ENCODE measurements at regions not wholly inside any gene's neighbourhood (a gene's known extent, or its start where the extent isn't known, plus 50 kb on each side); places are given as distances from the start of the nearest gene placed in this dataset.
"Not testable (repeated sequence)": the region's sequence is repeated elsewhere in the genome, so short reads cannot be mapped to it uniquely, and the experiment has no call there.

DNA sequence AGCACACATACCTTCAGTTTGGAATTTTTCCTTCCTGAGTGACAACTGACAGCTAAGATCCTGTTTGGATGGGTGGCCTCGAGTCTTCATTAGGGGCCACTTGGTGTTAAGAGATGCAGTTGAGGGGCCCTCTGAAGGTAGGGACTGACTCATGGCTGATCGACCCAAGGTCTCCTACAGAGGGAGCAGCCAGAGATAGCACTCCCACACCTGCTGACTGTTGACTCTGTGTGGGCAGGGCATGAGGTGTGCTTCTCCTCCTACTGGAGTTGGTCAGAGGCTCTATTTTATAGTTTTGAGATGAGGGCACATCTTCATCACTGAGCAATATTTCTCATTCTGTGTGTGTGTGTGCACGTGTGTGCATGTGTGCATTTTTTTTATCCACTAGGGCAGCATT lies 378.8 kb upstream of the PODXL start:
- no peak for DNase-seq (ENCODE audit: low read depth)

DNA sequence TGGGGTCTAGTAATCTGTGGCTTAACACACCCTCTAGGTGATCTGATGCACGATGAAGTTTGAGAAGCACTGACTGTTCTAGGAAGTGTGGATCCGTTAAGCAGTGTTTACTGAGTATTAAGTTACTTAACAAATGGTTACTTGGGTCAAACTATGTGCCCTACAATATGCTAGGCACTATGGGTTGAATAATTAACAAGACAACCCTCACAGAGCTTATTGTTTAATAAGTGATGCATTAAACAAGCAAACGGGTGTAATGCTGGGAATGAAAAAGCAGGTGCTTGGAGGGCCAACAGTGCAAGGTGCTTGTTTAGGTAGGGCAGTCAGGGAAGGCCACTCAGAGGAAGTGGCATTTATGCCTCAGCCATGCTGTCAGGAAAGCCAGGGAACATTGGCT lies 378.0 kb upstream of the PODXL start:
- no peak for DNase-seq (ENCODE audit: low read depth)

DNA sequence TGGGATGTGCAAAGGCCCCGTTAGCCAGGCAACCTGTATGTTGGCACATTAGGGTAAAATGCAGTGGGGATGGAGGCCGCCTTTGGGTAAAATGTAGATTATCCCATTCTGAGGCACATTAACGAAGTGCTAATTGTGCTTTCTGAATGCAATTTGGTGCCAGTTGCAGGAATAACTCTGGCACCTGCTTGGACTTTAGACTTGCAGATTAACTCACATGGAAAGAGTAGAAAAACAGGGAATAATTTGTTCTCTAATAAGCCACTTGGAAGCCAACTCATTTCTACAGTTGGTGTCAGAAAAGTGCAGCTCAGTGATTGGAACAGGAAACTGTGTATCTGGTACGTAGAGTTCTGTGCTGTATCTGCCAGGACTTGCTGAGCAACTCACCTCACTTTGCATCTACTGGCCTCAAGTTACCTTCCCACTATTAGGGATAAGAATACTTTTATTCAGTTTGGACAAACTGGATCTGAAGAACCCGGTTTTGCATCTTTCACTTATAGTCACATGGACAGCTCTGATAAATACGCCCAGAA lies 377.4 kb upstream of the PODXL start:
- no peak for DNase-seq (ENCODE audit: low read depth)

DNA sequence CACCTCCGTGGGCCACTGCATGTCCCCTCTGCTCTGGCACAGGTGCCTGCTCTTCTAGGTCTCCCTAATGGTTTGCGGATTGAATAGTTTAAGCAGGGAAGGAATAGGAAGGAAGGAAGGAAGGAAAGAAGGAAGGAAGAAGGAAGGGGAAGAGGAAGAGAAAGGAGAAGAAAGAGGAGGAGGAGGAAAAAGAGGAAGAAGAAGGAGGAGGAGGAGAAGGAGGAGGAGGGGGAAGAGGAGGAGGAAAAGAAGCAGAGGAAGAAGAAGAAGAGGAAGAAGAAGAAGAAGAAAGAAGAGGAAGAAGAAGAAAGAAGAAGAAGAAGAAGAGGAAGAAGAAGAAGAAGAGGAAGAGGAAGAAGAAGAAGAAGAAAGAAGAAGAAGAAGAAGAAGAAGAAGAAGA lies 376.8 kb upstream of the PODXL start:
- not testable (repeated sequence) for DNase-seq (ENCODE audit: low read depth)

DNA sequence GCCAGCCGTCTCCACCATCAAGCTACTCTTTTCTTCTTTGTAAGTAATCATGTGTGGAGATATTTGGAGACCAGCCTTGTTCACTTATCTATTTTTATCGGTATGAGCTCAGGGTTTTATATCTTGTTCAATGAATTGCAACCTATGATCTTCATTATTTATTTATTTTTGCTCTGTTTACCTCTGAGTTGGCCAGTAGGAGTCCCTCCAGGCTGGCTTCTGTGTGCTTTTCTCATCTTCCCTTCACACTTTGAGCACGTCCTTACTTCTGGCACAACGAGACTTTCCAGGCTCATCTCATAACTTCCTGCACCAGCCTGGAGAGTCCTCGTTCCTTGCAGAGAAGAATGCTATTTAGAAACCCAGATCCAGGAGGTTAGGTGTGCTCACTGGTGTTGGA lies 375.8 kb upstream of the PODXL start:
- DNase-seq (ENCODE audit: low read depth), result no peak

DNA sequence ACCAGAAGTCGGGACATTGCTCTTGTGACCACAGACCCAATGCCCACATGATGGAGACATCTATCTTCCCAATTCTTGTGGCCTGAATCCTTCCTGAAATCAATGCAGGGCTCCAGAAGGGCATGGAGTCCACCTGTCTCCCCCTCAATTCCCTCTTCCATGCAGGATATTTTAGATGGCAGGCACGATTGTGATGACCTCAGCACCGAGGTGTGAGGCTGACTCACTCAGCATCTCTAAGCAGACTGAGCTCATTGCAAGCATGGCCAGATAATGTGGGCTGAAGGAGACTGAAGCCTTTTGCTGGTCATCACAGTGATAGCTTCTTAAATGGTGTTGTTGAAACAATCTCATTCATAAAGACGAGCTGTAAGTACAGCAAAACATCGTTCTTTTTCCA lies 374.9 kb upstream of the PODXL start:
- DNase-seq (ENCODE audit: low read depth), result no peak

DNA sequence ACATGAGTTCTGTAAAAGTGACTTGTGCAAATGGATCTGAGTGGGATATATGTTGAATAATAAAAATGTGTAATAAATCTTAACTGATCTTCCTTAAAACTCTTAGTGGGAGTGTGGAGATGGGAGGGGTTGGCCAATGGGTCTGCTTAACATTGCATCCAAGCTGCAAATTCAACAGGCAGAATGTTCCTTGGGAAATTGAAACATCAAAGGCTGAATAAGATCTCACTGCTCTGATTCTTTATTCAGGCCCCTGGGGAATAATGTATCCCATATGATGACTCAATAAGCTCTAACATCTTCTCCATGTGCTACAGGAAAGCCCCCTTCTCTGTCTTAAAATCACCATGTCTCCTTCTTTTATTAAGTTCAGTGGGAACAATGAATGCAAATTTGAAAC lies 373.2 kb upstream of the PODXL start:
- DNase-seq (ENCODE audit: low read depth), result no peak

DNA sequence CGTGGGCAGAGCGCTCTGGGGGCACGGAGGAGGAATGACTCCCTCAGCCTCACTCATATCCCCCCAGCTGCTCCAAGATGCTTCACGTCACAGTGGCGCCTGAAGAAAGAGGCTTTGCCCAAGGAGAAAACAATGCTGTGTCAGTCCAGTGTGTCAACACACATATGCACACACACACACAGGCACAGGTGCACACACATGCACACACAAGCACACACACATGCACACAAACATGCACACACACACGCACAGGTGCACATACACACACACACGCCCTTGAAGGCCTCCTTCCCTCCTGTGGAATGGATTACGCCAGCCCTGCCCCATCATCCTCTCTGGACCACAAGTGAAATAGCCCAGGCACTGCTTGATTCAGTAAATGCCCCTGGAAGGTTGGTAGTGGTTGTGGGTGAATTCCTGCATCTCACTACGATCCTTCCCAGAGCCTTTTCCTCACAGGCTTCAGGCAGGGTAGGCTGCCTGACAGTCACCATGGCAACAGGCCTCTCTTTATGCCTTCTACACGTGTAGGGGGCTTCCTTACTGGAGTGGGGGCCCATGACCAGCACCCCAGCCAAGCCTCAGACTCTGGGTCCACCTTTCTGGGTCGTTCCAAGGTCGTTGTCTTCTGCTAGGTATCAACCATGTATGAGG lies 371.5 kb upstream of the PODXL start:
- no peak for DNase-seq (ENCODE audit: low read depth)

DNA sequence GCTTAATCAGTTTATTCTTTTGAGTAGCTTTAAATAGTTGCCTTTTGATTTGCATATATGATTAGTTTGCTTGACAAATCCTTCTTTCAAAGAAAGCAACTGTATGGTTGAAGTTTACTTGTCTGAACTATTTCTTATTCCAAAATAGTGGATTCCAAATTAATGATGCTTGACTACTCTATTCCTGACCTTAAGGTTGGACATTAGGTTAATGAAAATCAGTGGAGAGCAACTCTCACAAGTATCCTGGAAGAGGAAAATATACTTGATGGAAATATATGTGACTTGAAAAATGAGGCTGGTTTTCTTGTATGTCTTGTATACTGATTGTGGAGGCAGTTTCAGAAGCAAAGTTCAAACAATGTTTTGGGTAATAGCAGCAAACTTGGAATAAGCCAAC lies 369.2 kb upstream of the PODXL start:
- DNase-seq (ENCODE audit: low read depth), result no peak

DNA sequence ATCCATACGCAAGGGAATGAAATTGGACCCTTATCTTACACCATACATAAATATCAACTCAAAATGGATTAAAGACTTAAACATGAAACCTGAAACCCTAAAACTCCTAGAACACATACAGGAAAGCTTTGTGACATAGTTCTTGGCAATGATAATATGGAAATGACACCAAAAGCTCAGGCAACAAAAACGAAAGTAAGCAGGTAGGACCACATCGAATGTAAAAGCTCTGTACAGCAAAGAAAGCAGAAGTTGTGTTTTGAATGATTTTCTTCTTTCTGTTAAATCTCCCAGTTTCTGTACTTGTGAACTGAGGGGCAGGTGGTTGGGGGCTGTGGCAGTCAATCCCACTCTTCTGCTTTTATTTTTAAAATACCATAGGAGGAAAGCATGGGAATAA lies 368.4 kb upstream of the PODXL start:
- DNase-seq (ENCODE audit: low read depth), result no peak

DNA sequence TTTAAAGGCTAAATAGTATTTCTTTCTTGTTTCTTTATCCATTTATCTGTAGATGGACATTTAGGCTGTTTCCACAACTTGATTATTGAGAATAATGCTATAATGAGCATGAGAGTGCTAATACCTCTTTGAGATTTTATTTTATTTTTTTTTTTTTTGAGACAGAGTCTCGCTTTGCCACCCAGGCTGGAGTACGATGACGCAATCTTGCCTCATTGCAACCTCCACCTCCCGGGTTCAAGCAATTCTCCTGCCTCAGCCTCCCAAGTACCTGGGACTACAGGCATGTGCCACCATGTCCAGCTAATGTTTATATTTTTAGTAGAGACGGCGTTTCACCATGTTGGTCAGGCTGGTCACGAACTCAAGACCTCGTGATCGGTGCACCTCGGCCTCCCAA lies 366.5 kb upstream of the PODXL start:
- not testable (repeated sequence) for DNase-seq (ENCODE audit: low read depth)

DNA sequence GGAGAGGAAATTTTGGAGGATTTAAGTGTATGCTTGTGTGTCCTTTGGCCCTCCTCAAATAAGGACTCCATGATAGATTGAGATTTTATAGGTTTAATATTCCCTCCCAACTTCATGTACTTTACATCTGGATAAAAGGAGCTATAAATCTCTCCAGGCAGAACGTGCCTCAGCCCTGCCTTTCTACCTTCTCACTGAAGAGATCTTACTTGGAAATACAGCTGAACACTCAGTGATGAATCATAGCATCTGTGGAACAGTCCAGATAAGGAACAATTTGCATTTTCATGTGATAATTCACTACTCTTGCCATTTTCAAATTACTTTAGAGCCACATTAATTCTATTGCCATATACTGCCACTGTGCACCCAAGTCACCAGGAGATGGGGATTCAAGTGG lies 364.6 kb upstream of the PODXL start:
- no peak for DNase-seq (ENCODE audit: low read depth)

DNA sequence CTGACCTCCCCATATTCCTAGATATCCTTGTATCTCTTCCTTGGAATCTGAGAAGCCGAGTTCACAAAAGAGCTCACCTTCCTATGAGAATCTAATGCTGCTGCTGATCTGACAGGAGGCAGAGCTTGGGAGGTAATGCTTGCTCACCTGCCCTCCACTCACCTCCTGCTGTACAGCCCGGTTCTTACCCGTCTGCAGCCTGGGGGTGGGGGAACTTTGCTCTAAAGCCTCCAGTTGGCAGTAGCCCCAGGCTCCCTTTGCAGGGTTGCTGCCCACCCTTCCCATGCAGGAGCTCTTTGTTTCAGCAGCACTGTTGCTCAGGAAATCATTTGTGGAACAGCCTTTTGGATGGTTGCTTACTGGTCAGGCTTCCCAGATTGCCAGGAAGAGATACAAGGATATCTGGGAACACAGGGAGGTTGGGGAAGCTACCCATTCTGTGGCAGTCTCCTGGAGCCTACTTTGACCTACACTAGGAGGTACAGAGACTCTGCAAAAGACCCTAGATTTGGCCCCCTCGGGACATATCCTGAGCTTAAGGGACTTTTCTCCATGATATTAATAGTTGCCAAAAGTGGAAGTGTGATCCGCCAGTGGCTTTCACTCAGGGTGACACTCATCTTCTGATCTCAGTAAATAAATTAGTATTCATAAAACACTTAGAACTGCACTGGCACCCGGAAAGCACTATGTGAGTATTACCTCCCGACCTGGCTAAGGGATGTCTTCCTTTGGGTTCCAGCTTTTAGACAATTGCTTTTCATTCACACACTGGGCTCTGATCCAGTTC lies 363.7 kb upstream of the PODXL start:
- no peak for DNase-seq (ENCODE audit: low read depth)

DNA sequence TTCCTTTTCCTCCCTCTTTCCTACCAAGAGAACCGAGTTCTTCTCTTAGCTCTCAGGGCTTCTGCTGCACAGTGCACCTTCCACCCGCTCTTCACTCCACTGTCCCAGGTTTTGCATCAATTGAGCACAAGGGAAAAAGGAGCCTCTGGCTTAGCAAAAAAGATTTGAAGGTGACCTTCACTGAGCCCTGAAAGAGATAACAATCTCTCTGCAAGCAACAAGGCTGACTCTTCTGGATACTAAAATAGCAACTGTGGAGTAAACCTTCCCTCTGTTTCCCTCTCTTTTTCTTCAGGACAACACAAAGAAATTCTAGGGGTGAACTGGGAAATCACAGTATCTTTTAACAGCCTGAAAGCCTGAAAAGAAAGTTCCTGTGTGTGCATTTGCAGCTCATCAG lies 354.7 kb upstream of the PODXL start:
- no peak for DNase-seq (ENCODE audit: low read depth)

DNA sequence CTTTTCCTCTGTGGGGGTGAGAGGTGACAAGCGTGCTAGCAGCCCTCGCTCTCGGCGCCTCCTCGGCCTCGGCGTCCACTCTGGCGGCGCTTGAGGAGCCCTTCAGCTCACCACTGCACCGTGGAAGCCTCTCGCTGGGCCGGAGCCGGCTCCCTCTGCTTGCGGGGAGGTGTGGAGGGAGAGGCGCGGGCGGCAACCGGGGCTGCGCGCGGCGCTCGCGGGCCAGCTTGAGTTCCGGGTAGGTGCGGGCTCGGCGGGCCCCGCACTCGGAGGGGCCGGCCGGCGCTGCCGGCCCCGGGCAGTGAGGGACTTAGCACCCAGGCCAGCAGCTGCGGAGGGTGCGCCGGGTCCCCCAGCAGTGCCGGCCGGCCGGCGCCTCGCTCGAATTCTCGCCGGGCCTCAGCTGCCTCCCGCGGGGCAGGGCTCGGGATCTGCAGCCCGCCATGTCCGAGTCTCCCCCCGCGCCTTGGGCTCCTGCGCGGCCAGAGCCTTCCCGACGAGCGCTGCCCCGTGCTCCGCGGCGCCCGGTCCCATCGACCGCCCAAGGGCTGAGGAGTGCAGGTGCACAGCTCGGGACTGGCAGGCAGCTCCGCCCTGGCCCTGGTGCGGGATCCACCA lies 352.8 kb upstream of the PODXL start:
- no peak for DNase-seq (ENCODE audit: low read depth)

DNA sequence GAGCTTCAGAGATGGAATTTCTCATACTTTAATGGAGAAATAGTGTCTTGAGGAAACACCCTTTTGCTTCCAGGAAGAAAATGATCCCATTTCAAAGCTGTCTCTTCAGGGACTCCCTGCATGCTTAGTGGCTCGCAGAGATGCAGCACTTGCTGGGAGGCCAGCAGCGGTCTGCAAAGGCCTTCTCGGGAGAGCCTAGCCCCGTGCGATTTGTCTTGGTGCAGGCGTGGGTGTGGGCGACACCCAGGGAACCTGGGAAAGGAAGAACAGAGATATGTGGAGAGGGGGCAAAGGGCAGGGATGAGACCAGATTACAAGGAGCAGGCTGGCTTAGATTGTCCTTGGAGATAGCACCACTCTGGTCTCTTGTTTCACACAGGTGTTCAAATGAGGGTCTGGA lies 352.3 kb upstream of the PODXL start:
- no peak for DNase-seq (ENCODE audit: low read depth)

DNA sequence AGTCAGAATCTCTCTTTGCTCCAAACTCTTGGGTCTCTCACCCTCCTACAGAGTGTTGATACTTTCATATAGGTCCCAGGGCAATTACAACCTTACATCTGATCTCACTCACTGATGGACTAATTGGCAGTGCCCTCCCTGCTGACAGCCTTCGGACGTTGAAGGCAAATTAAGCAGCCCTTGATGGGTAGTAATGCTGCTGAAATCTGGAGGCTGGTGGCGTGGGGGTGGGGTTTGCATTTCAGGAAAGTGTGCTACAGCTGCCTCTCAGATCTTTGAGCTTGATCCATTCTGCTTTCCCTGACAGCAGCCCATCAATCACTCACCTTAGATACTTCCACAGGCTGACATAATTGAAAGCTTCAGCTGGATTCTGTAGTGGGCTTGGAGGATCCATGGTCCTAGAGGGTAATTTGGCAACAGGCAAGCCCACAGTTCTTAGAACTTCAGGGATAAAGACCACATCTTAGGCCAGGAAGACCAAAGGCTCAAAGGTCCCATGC lies 349.1 kb upstream of the PODXL start:
- DNase-seq (ENCODE audit: low read depth), result no peak

DNA sequence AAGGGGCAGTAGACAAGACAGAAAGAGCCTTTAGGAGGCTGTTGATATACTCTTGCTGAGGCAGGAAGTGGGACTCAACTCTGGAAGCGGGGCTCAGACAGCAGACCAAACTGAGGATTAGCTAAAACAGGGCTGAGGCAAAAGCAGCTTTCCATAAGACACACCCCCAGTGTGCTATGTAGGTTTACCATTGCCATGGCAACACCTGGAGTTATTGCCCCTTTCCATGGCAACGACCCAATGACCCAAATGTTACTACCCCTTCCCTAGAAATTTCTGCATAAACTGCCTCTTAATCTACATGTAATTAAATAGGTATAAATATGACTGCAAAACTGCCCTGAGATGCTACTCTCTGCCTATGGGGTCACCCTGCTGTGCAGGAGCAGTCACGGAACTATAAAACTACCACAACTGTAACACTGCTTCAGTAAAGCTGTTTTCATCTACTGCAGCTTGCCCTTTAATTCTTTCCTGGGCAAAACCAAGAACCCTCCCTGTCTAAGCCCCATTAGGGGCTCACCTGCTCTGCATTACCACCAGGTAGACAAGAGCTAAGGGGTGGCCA lies 348.4 kb upstream of the PODXL start:
- DNase-seq (ENCODE audit: low read depth), result no peak

DNA sequence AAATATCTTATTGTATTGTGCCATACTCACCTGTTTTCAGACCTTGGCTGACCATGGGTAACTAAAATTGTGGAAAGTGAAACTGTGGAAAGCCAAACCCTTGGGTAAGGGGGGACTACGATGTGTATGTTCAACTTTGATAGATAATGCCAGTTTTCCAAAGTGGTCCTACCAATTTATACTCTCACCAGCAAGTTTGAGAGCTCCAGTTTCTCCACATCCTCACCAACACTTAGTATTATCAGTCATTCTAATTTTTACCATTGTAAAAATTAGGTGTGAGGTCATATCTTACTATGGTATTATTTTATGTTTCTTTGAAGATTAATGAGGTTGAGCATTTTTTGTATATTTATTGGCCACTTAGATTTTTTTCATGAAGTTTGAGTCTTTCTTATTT lies 346.9 kb upstream of the PODXL start:
- DNase-seq (ENCODE audit: low read depth), result no peak

DNA sequence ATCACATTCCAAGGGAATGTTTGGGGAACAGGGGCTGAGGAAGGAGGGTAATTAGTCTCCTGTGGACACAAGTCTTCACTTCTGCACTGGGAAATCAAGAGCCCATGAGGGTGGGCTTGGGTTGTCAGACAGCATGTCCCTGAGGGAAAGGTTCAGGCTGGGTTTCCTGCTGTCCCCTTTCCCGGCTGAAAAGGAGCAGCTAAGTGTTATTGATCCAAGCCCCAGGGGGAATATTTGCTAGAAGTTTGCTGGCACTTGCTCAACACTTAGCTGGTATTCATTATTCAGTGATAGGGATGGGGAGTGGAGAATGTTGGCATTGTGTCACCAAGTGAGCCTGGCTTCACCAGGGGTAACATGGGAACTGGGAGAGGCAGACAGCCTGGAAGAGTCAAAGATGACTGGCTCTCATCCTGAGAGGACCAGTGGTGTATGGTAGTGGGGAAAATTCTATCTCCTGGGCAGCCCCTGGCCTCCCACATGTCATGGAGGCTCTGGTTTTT lies 344.4 kb upstream of the PODXL start:
- no peak for DNase-seq (ENCODE audit: low read depth)

DNA sequence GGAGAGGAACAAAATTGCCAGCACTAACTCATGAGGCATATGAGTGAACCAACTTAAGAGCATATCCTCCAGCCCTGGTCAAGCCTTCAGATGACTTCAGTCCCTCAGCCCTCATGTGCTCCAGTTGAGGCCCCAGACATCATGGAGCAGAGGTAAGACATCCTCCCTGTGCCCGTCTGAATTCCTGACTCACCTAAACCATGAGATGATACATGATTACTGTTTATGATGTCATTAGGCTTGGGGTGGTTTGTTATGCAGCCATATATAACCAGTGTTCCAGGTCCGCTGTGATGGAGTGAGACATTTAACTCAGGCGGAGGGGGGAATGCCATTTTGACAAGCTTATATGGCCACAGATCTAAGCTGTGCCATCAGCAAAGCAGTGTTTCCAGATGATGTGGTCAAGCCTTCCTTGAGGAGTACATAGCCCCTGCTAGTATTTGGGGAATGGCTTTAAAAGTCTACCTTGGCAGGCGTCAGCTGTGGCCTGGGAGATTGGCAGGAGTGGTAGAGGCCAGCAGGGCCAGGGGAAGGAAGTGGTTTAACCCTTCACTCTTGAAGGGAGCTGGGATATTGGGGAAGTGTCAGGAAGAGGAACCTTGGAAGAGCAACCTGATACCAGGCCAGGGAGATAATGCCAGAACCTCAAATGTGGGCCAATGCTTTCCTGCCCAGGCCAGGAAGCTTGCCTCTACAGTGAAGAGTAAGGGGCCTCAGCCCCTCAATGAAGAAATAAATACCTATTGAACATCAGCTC lies 343.0 kb upstream of the PODXL start:
- no peak for DNase-seq (ENCODE audit: low read depth)

DNA sequence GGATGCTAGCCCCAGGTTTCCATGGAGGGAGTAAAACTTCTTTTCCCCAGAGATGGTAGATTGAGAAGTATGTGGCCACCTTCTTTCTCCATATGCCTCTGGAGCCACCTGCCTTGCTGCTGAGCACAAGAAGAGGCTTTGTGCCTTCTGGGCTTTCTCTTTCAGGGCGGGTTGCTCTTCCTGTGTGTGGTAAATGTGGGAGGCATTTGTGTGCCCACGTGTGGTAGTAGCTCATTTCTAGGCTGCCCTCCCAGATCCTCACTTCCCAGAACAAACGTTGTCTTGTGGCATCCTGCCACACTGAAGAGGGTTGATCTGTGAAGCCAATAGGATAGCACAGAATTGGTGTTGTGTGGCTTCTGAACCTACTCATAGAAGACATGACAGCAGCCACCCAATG lies 342.0 kb upstream of the PODXL start:
- DNase-seq (ENCODE audit: low read depth), result no peak
